Skeletal muscle tissue (tissue), 3 donors: ENCODE measurements at regions not wholly inside any gene's neighbourhood (a gene's known extent, or its start where the extent isn't known, plus 50 kb on each side); places are given as distances from the start of the nearest gene placed in this dataset.
"Not testable (repeated sequence)": the region's sequence is repeated elsewhere in the genome, so short reads cannot be mapped to it uniquely, and the experiment has no call there.

ENCODE experiments used
- H3K27ac ChIP-seq: one replicate; pipeline ENCODE4 v1.7.0; 2013; ENCODE audit warnings: mild to moderate bottlenecking, low read depth, low read length, inconsistent platforms
- H3K27me3 ChIP-seq, 3 donors: one replicate each; pipeline ENCODE4 v1.7.0; 2013; ENCODE audit warnings: low read length in 3 of 3; ENCODE audit not compliant: control insufficient read depth in 3 of 3, insufficient read depth in 3 of 3
- H3K36me3 ChIP-seq, 3 donors: one replicate each; pipeline ENCODE4 v1.7.0; 2013; ENCODE audit warnings: low read length in 3 of 3; ENCODE audit not compliant: control insufficient read depth in 3 of 3, insufficient read depth in 3 of 3
- H3K4me1 ChIP-seq, 3 donors: one replicate each; pipeline ENCODE4 v1.7.0; 2013; ENCODE audit warnings: low read length in 3 of 3, mild to moderate bottlenecking in 3 of 3; ENCODE audit not compliant: control insufficient read depth in 3 of 3, insufficient read depth in 3 of 3
- H3K4me3 ChIP-seq, 3 donors: one replicate each; pipeline ENCODE4 v1.7.0; 2013; ENCODE audit warnings: low read length in 3 of 3
- H3K9ac ChIP-seq, 3 donors: one replicate each; pipeline ENCODE4 v1.7.0; 2013; ENCODE audit warnings: low read length in 3 of 3, mild to moderate bottlenecking in 3 of 3, moderate library complexity in 2 of 3, low read depth in 1 of 3
- H3K9me3 ChIP-seq, 3 donors: one replicate each; pipeline ENCODE4 v1.7.0; 2013; ENCODE audit warnings: low read length in 3 of 3; ENCODE audit not compliant: control insufficient read depth in 3 of 3
- donor health status: Osteomylitis.

DNA sequence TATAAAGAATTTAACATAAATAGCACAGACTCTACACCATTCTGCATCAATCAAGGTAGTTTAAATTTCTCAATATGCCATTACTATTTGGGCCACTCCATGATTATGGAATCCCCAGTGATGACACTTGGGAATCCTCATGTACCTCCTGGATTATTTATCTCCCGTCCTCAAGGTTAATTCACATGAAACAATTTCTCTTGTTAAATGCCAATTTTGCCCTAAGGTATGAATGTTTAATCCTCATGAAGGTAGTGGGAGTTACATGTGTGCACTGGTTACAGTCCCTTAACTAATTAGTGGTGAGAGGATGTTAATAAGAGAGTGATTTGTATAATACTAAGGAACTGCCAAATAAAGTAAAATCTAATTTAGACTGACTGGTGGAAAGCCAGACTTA is 372.3 kb upstream of the MDFIC2 start:
- no peaks in the 10 kb centered on the region for H3K36me3 ChIP-seq

DNA sequence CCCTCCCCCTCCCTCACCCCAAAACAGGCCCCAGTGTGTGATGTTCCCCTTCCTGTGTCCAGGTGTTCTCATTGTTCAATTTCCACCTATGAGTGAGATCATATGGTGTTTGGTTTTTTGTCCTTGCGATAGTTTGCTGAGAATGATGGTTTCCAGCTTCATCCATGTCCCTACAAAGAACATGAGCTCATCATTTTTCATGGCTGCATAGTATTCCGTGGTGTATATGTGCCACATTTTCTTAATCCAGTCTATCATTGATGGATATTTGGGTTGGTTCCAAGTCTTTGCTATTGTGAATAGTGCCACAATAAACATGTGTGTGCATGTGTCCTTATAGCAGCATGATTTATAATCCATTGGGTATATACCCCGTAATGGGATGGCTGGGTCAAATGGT is 363.4 kb upstream of the MDFIC2 start:
- H3K9ac ChIP-seq, H3K9me3 ChIP-seq, H3K27me3 ChIP-seq, H3K4me1 ChIP-seq, H3K27ac ChIP-seq, H3K36me3 ChIP-seq, H3K4me3 ChIP-seq: not testable (repeated sequence)

More for the DNA sequence above, 372.3 kb upstream of the MDFIC2 start:
- no peak overlapping the region for H3K4me3 ChIP-seq
- H3K27ac ChIP-seq = no peak overlapping the region
- H3K4me1 ChIP-seq = no peaks in the 10 kb centered on the region
- H3K27me3 ChIP-seq = no peaks in the 10 kb centered on the region
- H3K9ac ChIP-seq = no peak overlapping the region
- no peaks in the 10 kb centered on the region for H3K9me3 ChIP-seq

GRCh38 chr3:70658513-70659310 is 346.3 kb upstream of the MDFIC2 start:
- Histone ChIP-seq H3K27me3 (no peaks in the 10 kb centered on the region), H3K36me3 (no peaks in the 10 kb centered on the region), H3K27ac (no peak overlapping the region), H3K4me1 (no peaks in the 10 kb centered on the region), H3K4me3 (no peak overlapping the region), H3K9ac (no peak overlapping the region), H3K9me3 (no peaks in the 10 kb centered on the region)

DNA sequence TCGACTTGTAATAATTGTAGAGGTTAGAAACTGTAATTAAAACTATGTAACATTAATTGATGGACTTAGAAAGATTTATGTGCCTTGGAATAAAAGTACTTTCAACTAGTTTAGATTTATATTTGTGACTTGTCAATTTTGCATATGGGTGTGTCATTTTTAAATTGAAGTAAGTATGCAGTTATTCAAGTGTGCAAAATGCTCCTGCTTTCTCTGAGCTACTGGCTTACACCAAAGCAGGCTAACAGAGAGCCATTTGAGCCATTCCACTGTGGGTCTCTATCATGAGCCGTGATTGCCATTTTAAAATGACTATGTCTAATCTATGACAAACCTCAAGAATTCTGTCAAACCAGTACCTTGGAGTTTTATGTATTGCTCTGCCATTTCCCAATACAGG is 345.0 kb upstream of the MDFIC2 start:
- Histone ChIP-seq H3K9me3 (no peaks in the 10 kb centered on the region), H3K27ac (no peak overlapping the region), H3K9ac (no peak overlapping the region), H3K36me3 (no peaks in the 10 kb centered on the region), H3K4me1 (no peaks in the 10 kb centered on the region), H3K27me3 (no peaks in the 10 kb centered on the region), H3K4me3 (no peak overlapping the region)

GRCh38 chr3:70647823-70648222 is 335.4 kb upstream of the MDFIC2 start:
- Histone ChIP-seq H3K36me3 (no peaks in the 10 kb centered on the region), H3K9ac (no peak overlapping the region), H3K27ac (no peak overlapping the region), H3K9me3 (no peaks in the 10 kb centered on the region), H3K4me3 (no peak overlapping the region), H3K4me1 (no peaks in the 10 kb centered on the region), H3K27me3 (no peaks in the 10 kb centered on the region)

DNA sequence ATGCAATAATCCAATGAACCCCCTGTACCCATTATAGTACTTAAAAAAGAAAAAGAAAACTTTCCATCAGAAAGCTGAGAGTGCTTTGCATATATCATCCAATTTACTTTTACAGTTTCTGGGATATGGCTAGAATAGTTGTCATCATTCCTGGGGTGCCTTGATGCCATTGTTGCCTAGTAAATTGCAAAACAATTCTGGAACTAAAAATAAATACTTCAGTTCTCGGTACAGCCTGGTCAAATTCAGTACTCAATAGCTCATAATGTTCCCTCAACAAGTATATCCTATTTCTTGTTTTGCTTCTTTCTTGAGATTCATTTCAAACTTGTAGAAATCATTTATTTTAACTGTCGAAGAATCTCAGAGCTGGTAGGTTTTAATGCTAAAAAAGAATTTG is 334.7 kb upstream of the MDFIC2 start:
- no peaks in the 10 kb centered on the region for H3K27me3 ChIP-seq
- no peak overlapping the region for H3K9ac ChIP-seq
- no peak overlapping the region for H3K27ac ChIP-seq
- no peaks in the 10 kb centered on the region for H3K4me1 ChIP-seq
- H3K4me3 ChIP-seq = no peak overlapping the region
- no peaks in the 10 kb centered on the region for H3K9me3 ChIP-seq
- H3K36me3 ChIP-seq = no peaks in the 10 kb centered on the region

DNA sequence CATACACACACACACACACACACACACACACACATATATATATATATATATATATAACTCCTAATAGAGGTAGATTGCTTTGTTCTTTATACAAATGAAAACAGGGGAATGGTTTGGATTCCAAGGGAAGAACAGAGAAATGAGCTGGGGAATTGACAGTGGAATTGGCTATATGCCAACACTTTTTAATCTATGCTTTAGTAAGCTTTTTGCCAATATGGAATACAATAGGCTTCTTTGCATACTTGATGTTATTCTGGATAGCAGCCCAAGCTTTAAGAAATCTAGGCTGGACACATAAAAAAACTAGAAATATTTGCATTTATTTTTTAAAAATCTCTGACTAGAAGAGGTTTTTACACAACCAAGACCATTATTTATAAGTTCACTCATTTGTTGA is 334.2 kb upstream of the MDFIC2 start:
- H3K36me3 ChIP-seq = no peaks in the 10 kb centered on the region
- H3K27ac ChIP-seq = no peak overlapping the region
- H3K4me1 ChIP-seq = no peaks in the 10 kb centered on the region
- H3K4me3 ChIP-seq = no peak overlapping the region
- H3K9ac ChIP-seq = no peak overlapping the region
- H3K27me3 ChIP-seq = no peaks in the 10 kb centered on the region
- no peaks in the 10 kb centered on the region for H3K9me3 ChIP-seq

DNA sequence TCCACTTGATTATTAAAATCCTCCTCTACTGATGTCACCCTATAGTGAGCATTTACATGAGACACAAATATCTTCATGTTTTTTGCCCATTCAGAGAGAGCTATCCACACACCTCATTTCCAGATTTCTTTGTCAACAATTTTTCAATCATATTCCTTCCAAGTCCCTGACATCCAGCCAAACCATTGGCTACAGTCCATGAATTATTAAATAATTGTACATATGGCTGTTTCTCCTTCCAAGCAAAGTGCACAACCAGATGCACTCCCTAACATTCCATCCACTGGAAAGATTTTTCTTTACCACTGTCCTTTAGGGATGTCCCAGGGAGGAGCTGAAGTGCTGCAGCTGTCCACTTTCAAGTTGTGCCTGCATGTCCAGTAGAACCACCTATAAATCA is 328.0 kb upstream of the MDFIC2 start:
- no peak overlapping the region for H3K27ac ChIP-seq
- no peak overlapping the region for H3K9ac ChIP-seq
- no peaks in the 10 kb centered on the region for H3K4me1 ChIP-seq
- H3K4me3 ChIP-seq = no peak overlapping the region
- H3K36me3 ChIP-seq = no peaks in the 10 kb centered on the region
- H3K27me3 ChIP-seq = no peaks in the 10 kb centered on the region
- no peaks in the 10 kb centered on the region for H3K9me3 ChIP-seq

- Histone ChIP-seq H3K4me1 (no peaks in the 10 kb centered on the region), H3K9me3 (no peaks in the 10 kb centered on the region), H3K4me3 (no peak overlapping the region), H3K9ac (no peak overlapping the region), H3K36me3 (no peaks in the 10 kb centered on the region), H3K27ac (no peak overlapping the region), H3K27me3 (peaks cover 0 to 2% (median 0%) of the 10 kb centered on the region in 3 donors)
Observed at GRCh38 chr3:70635301-70635700, 322.9 kb upstream of the MDFIC2 start.

GRCh38 chr3:70631716-70632307 is 319.4 kb upstream of the MDFIC2 start:
- Histone ChIP-seq H3K36me3 (no peaks in the 10 kb centered on the region), H3K4me1 (no peaks in the 10 kb centered on the region)

More at GRCh38 chr3:70631716-70632307, 319.4 kb upstream of the MDFIC2 start:
- H3K9ac ChIP-seq = no peak overlapping the region
- no peaks in the 10 kb centered on the region for H3K9me3 ChIP-seq
- H3K27me3 ChIP-seq = peaks cover 0 to 2% (median 0%) of the 10 kb centered on the region in 3 donors
- H3K4me3 ChIP-seq = no peak overlapping the region
- no peak overlapping the region for H3K27ac ChIP-seq
